Stimulated activated CD8-positive, alpha-beta memory T cell treated with anti-CD3 and anti-CD28 coated beads, Interleukin-7, amount 100 ng/mL, for 48 hours (primary cell): ENCODE measurements at regions not wholly inside any gene's neighbourhood (a gene's known extent, or its start where the extent isn't known, plus 50 kb on each side); places are given as distances from the start of the nearest gene placed in this dataset.

ENCODE experiments used
- DNase-seq, 2 donors: peaks; one replicate each; pipeline ENCODE4 v3.0.0-alpha.2; 2020; ENCODE audit warnings: low read depth in 1 of 2; ENCODE audit errors: extremely low read depth in 1 of 2

DNA sequence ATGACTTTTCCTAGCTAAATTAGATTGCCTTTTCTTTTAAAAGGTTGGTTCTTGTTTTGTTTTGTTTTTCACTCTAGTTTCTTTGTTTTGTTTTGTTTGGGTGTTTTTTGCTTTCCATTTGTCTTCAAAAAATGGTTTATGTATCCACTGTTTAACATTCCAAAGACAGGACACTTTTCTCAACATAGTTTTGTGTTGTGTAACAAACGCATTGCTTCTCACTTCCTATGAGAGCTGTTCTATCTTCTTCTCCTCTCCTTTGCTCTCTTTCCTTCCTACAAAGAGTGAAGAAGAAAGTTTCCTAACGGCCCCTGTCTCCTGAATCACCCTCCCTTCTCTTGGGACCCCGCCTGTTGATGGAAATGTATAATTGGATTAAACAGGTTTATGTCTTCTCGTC lies 539.7 kb downstream of the ACTL7B start:
- DNase-seq = no peak

- DNase-seq = no peak
These were observed 544.0 kb downstream of the ACTL7B start for GRCh38 chr9:108311745-108312144.

DNA sequence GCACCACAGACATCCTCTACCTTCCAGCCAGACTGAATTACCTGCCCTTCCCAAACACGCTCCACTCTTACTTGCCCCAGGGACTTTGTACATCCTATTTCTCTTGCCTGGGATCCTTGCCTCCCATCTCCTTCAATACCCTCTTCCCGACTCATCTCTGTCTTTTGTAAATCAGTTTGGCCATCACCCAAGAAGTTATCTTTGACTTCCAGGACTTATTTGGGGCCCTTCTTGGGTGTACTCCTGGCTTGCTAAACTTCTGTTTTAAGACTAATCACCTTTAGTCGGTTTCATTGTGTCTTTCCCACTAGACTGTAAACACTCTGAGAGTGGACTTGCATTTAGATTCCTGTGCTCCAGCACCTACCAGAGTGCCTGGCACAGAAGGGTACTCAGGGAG lies 545.6 kb downstream of the ACTL7B start:
- DNase-seq = no peak

DNA sequence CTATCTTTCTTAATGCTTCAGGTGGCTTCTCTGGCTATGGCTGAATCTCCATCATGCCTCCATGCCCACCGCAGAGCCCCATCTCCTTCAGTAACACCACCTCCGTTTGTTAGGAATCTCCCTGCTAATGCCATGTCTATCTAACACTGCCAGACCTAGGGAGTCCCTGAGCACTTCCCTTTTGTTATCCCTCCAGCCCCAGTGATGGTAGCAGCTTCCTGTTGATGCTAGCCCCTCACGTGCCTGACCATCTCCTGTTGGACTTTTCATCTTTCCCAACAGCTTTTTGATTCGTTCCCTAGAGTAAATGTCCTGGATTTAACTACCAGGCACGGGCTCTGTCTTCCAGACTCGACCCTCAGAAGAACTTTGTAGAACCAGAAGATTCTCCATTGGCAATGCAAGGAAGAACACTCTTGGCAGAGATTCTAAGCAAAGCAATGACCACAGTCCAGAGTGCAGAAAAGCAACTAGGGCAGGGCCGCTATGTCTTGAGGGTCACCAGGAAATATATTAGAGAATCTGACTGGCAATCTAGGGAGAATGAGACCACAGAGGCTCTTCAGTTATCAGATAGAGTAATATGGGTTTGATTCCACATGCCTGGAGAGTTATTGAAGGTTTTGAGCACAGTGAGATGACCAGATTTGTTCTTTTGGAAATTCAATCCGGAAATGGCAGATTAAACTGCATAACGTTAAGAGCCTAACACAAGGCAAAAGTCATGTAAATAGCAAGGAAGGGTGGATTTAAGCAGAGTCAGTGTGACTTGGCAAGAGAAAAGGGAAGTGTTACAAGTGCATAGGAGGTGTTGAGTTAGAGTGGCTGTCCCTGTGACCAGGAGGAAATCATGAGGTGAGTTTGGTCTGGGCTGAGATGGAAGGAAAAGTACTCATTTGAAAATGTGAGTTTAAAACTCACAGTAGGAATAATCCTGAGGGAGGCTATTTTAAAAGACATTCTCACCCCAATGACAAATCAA lies 555.2 kb downstream of the ACTL7B start:
- no peak for DNase-seq

GRCh38 chr9:108297073-108297472 lies 558.7 kb downstream of the ACTL7B start:
- no peak for DNase-seq

DNA sequence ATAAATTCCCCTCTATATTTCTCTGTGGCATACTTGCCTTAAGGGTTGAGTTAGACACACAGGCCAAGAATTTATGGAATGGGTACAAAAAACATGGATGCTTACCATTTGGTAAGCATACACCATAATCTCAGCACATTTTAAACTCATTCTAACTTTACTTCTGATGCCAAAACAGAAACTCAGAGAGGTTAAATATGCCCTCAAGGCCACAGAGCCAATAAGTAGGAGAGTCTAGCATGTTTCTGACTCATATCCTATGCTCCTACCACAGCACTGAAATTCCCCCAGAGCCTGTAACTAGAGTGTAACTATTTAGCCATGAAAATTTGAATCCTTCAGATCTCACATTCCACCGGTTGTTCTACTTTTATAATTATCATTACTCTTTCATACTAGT lies 559.7 kb downstream of the ACTL7B start:
- DNase-seq = no peak

GRCh38 chr9:108291586-108291932 lies 564.2 kb downstream of the ACTL7B start:
- no peak for DNase-seq

DNA sequence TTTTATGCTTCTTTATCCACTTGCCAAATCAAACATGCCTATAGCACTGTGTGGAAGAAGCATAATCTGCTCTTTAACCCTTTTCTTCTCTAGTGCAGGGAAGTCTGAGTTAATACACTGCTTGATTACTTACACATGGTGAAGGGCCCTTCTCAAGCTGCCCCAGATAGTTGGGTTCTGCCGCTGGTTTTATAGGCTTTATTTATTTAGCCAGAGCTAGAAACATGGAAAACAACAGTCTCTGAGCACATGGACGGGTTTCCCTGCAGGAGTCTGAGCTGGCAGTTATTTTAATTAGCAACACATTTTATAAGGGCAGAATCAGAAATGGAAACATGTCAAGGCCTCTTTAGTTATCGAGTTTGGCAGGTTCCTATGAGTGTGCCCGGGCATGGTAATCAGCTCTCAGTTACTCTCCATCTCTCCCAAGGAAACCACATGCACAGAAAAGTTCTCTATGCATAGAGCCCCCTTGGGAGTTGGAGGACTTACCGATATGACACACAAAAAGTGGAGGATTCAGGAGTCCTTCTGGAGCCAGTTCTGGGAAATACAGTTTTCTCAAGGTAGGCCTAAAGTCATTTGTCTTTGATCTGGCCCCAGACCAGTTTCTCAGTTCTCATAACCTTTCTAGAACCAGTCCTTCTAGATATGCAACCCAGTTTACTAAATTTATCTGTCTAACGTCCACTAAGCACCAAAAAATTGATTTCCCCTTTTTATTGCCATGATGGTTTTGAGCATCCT lies 564.8 kb downstream of the ACTL7B start:
- no peak for DNase-seq

DNA sequence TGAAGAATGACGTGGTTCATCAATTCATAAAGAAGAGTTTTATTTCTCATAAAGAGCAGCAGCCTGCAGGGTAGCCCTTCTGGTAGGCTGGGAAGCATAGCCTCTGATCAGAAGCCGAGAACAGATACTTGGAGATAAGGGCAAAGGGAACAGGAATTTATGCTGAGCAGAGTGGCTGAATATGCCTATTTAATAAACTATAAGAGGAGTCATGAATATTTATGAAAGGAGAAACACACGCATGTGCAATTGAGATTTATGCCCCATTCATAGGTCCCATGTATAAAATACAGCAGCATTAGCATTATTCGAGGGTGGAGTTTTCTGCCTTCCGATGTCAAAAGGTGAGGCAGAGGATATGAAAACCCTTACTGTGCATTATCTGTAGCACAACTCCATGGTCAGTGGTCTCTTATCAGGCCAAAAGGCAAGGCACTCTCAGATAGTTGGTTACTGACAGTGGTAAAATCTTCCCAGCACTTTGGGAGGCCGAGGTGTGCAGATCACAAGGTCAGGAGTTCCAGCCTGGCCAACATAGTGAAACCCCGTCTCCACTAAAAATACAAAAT lies 569.1 kb downstream of the ACTL7B start:
- DNase-seq = no peak

- no peak for DNase-seq
These were observed 572.1 kb downstream of the ACTL7B start for GRCh38 chr9:108283696-108284095.

GRCh38 chr9:108282872-108283271 lies 572.9 kb downstream of the ACTL7B start:
- no peak for DNase-seq

- DNase-seq = no peak
These were observed 574.1 kb downstream of the ACTL7B start for GRCh38 chr9:108281696-108282095.

GRCh38 chr9:108278341-108278740 lies 577.4 kb downstream of the ACTL7B start:
- DNase-seq = no peak

DNA sequence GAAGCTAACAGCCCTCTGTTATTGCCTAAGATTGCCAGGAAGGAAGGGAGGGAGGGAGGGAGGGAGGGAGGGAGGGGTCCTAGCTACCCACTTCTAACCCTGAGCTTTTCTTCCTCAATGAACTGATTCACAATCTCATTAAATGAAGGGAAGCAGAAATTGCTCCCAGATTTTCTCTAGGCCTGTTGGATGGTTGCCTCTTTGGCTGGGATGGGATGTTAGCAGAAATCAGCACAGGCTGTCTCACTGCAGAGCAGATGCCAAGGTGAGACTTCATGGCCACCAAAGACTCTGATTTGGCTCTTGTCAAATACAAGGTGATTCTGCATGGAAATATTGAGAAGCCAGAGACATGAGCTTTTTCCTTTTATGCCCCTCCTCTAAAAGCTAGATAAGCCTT lies 578.6 kb downstream of the ACTL7B start:
- no peak for DNase-seq

GRCh38 chr9:108275906-108276305 lies 579.9 kb downstream of the ACTL7B start:
- DNase-seq = no peak

DNA sequence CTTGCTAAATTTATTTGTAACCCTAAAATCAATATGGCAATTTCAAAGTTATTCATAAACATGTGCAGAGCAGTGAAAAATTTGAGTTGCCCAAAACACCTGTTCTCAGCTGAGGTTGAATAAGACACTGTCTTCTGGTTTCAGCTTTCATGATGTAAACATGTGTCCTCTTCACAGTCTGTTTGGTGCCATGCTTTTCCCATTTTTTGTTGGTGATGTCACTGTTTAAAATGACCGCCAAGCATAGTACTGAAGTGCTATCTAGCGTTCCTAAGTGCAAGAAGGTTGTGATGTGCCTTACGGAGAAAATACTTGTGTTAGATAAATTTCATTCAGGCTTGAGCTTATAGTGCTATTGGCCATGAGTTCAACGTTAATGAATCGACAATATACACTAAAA lies 580.8 kb downstream of the ACTL7B start:
- no peak for DNase-seq

DNA sequence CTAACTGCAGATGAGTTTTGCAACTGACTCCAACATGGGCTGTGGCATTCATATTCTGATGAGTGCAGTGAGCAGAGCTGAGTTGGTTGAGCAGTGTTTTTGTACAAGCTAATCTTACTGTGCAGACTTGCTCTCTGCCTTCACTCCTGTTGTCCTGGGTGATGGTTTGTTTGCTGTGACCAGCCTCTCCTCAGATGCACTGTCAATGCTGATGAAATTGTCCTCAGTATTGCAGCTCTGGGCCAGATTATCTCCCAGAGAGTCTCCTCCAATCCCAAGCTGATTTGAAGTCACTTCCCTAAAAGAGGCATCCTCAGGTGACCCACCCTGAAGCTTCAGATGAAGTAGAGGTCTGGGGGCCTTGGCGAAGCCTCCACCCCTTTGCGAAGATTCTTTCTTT lies 581.8 kb downstream of the ACTL7B start:
- no peak for DNase-seq

GRCh38 chr9:108272349-108272899 lies 583.4 kb downstream of the ACTL7B start:
- DNase-seq = no peak

GRCh38 chr9:108271646-108272348 lies 584.0 kb downstream of the ACTL7B start:
- no peak for DNase-seq

DNA sequence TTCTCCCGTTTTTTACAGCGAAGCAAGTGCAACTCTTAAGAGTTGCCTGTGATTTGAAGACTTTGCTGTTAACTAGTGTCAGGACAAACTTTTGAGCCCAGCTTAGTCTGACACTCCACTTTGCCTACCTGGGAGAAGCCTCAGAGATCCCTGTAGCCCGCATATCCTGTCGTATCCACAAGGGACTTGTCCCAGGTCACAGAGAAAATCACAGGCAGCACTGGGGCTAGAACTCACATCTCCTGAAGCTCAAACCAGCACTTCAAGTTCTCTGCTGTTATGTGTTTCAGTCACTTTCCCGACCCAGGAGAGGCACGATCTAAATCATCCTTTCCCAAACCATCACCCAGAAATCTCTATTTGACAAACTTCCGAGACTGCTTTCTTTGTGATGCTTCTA lies 584.5 kb downstream of the ACTL7B start:
- DNase-seq = no peak

GRCh38 chr9:108270561-108270960 lies 585.2 kb downstream of the ACTL7B start:
- DNase-seq = no peak
